ENCODE measurements at regions not wholly inside any gene's neighbourhood (a gene's known extent, or its start where the extent isn't known, plus 50 kb on each side); places are given as distances from the start of the nearest gene placed in this dataset.
A peak's percentile ranks its signal among the peaks of the same experiment; 100 is the strongest.
"Not testable (repeated sequence)": the region's sequence is repeated elsewhere in the genome, so short reads cannot be mapped to it uniquely, and the experiment has no call there.

- DNase-seq: no peak
Measured at GRCh38 chr6:25127076-25127837, 151.9 kb upstream of the CARMIL1 start.

- DNase-seq: no peak
Measured at GRCh38 chr6:25130518-25130917, 148.7 kb upstream of the CARMIL1 start.

- no peak for DNase-seq
Measured at GRCh38 chr6:25132934-25133333, 146.2 kb upstream of the CARMIL1 start.

- no peak for DNase-seq
Measured at GRCh38 chr6:25133568-25133967, 145.6 kb upstream of the CARMIL1 start.

GRCh38 chr6:25136854-25137253 is 142.3 kb upstream of the CARMIL1 start:
- no peak for DNase-seq

GRCh38 chr6:25137480-25137879 is 141.7 kb upstream of the CARMIL1 start:
- no peak for DNase-seq

GRCh38 chr6:25137916-25138232 is 141.3 kb upstream of the CARMIL1 start:
- peak in 1 of 2 experiments; percentile 33 for DNase-seq

GRCh38 chr6:25138233-25138933 is 140.8 kb upstream of the CARMIL1 start:
- peak; percentile 43 to 59 for DNase-seq

GRCh38 chr6:25138934-25139415 is 140.2 kb upstream of the CARMIL1 start:
- no peak for DNase-seq

GRCh38 chr6:25139608-25140007 is 139.6 kb upstream of the CARMIL1 start:
- not testable (repeated sequence) for DNase-seq

- no peak for DNase-seq
Measured at GRCh38 chr6:25142506-25142905, 136.7 kb upstream of the CARMIL1 start.

GRCh38 chr6:25144919-25145318 is 134.3 kb upstream of the CARMIL1 start:
- DNase-seq: no peak

- DNase-seq: no peak
Measured at GRCh38 chr6:25147223-25147622, 132.0 kb upstream of the CARMIL1 start.

GRCh38 chr6:25150031-25150430 is 129.1 kb upstream of the CARMIL1 start:
- no peak for DNase-seq

- no peak for DNase-seq
Measured at GRCh38 chr6:25150863-25151262, 128.3 kb upstream of the CARMIL1 start.

- no peak for DNase-seq
Measured at GRCh38 chr6:25153079-25153478, 126.1 kb upstream of the CARMIL1 start.

- no peak for DNase-seq
Measured at GRCh38 chr6:25154034-25154596, 125.1 kb upstream of the CARMIL1 start.

- no peak for DNase-seq
Measured at GRCh38 chr6:25155211-25155610, 124.0 kb upstream of the CARMIL1 start.

GRCh38 chr6:25156123-25156522 is 123.1 kb upstream of the CARMIL1 start:
- DNase-seq: no peak

GRCh38 chr6:25157183-25157582 is 122.0 kb upstream of the CARMIL1 start:
- DNase-seq: no peak

GRCh38 chr6:25157842-25158241 is 121.3 kb upstream of the CARMIL1 start:
- no peak for DNase-seq

- not testable (repeated sequence) for DNase-seq
Measured at GRCh38 chr6:25160134-25160533, 119.0 kb upstream of the CARMIL1 start.

GRCh38 chr6:25165177-25165576 is 114.0 kb upstream of the CARMIL1 start:
- DNase-seq: no peak

GRCh38 chr6:25165800-25166199 is 113.4 kb upstream of the CARMIL1 start:
- DNase-seq: no peak

Measured in stimulated activated CD4-positive, alpha-beta T cell treated with anti-CD3 and anti-CD28 coated beads, Interleukin-4, amount 100 ng/mL, for 4 hours (primary cell).